PC-9 (cell line): ENCODE measurements at regions not wholly inside any gene's neighbourhood (a gene's known extent, or its start where the extent isn't known, plus 50 kb on each side); places are given as distances from the start of the nearest gene placed in this dataset.

Source experiments
- CTCF ChIP-seq: fragments of 200-600 bp; sonication (generic); conservative IDR thresholded peaks from 2 replicates; pipeline ENCODE4 v1.6.1; 2017; ENCODE audit warnings: mixed run types, antibody characterized with exemption, mild to moderate bottlenecking, moderate library complexity
- EZH2 ChIP-seq: fragments of 200-600 bp; sonication (generic); IDR thresholded peaks from 2 replicates; pipeline ENCODE4 v1.8.0; 2017; ENCODE audit warnings: antibody characterized with exemption, low read depth

DNA sequence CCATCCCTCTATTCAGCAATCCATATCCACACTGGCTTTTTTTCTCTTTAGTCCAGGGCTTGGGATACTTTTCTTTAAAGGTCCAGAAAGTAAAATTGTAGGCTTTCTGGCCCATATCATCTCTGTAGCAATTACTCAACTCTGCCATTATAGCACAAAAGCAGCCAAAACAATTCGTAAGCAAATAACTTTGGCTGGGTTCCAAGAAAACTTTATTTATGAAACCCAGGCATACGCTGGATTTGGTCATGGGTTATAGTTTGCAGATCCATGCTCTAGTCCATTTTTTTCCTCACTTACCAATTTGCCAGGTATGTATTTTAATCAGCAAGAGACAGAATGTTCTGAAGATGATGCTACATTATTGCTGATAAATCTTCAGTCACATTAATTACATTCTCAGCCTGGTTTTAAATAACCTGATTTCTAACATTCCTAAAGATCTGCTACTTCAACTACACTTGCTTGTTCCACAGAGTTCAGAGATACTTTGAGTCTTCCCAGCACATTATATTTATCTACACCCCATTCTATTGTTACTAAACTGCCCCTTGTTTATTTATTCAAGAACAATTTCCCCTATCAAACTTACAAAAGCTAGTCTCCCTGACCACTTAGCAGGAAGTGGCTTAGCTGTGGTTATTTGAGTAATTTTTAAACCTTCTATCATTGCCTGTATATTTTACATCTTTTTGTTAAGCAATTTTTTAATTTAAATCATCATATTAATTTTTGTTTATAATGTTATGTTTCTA, 161.0 kb downstream of the ISL1 start:
- TF ChIP-seq CTCF = no peak
- no peak for TF ChIP-seq EZH2
